B cell (primary cell): ENCODE measurements at regions not wholly inside any gene's neighbourhood (a gene's known extent, or its start where the extent isn't known, plus 50 kb on each side); places are given as distances from the start of the nearest gene placed in this dataset.
"Not testable (repeated sequence)": the region's sequence is repeated elsewhere in the genome, so short reads cannot be mapped to it uniquely, and the experiment has no call there.

Experiments used
- ATAC-seq: fragments of 200-7000 bp; cut with Tn5 transposase; one replicate; pipeline ENCODE4 v1.10.0; 2021; ENCODE audit warnings: low read depth, mild to moderate bottlenecking, moderate number of reproducible peaks, moderate library complexity
- CTCF ChIA-PET: fragments of 350-600 bp; sonication (Branson Sonifier 250); formaldehyde crosslinking; loops from one replicate; lab custom pipeline; 2021; ENCODE audit warnings: antibody characterized with exemption, inconsistent platforms; lab: Charles Lee
- POLR2A ChIA-PET: fragments of 350-600 bp; sonication (Branson Sonifier 250); formaldehyde crosslinking; loops from one replicate; lab custom pipeline; 2021; ENCODE audit warnings: antibody characterized with exemption; lab: Charles Lee
- DNase-seq: peaks from one replicate; pipeline ENCODE4 v3.0.0; 2013
- H2AFZ ChIP-seq: 2 replicates; pipeline ENCODE4 v1.6.1; 2012; ENCODE audit warnings: mild to moderate bottlenecking, low read depth, low read length; ENCODE audit not compliant: insufficient read depth, poor library complexity, severe bottlenecking
- H3K27ac ChIP-seq, 2 donors: 1 replicate in 1 of 2; 2 replicates in 1 of 2; pipeline ENCODE4 v1.5.1; 2012 to 2013; ENCODE audit warnings: low read length in 2 of 2, mild to moderate bottlenecking in 2 of 2, moderate library complexity in 1 of 2
- H3K27me3 ChIP-seq, 4 experiments: fragments of 200-600 bp in 1 of 4; sonication (generic) in 1 of 4; replicated peaks in 1 of 4; 1 replicate in 2 of 4; 2 replicates in 2 of 4; pipeline versions ENCODE4 v1.6.1 to v1.7.0; 2013 to 2016; ENCODE audit warnings: low read length in 3 of 4, mild to moderate bottlenecking in 2 of 4, mixed read lengths in 1 of 4, moderate library complexity in 1 of 4; ENCODE audit not compliant: insufficient read depth in 4 of 4, control insufficient read depth in 3 of 4; ENCODE audit errors: control extremely low read depth in 1 of 4
- H3K36me3 ChIP-seq, 2 experiments: replicated peaks in 1 of 2; 1 replicate in 1 of 2; 2 replicates in 1 of 2; pipeline versions ENCODE4 v1.6.1 to v1.7.1; 2013; ENCODE audit warnings: low read length in 1 of 2; ENCODE audit not compliant: insufficient read depth in 2 of 2, control insufficient read depth in 1 of 2; ENCODE audit errors: control extremely low read depth in 1 of 2, extremely low read depth in 1 of 2
- H3K4me1 ChIP-seq, 2 donors: fragments of 200-600 bp in 1 of 2; sonication (generic) in 1 of 2; 1 replicate in 1 of 2; 2 replicates in 1 of 2; pipeline versions ENCODE4 v1.5.1 to v1.6.1; 2013 to 2017; ENCODE audit warnings: low read length in 2 of 2; ENCODE audit not compliant: control insufficient read depth in 2 of 2, insufficient read depth in 2 of 2
- H3K4me2 ChIP-seq: replicated peaks from 2 replicates; pipeline ENCODE3; 2012; ENCODE audit warnings: mild to moderate bottlenecking, low read depth, low read length; ENCODE audit not compliant: poor library complexity, severe bottlenecking
- H3K4me3 ChIP-seq, 5 experiments: fragments of 200-600 bp in 1 of 5; sonication (generic) in 1 of 5; 1 replicate in 3 of 5; 2 replicates in 2 of 5; pipeline versions ENCODE4 v1.5.1 to v1.7.0; 2011 to 2016; ENCODE audit warnings: low read length in 4 of 5, mild to moderate bottlenecking in 4 of 5, low read depth in 2 of 5, control low read depth in 1 of 5, moderate library complexity in 1 of 5; ENCODE audit not compliant: insufficient read depth in 1 of 5; ENCODE audit errors: control extremely low read depth in 1 of 5, extremely low read depth in 1 of 5
- H3K79me2 ChIP-seq: fragments of 200-600 bp; sonication (generic); one replicate; pipeline ENCODE4 v1.6.0; 2016; ENCODE audit warnings: low read length; ENCODE audit not compliant: control insufficient read depth, insufficient read depth
- H3K9ac ChIP-seq: fragments of 200-600 bp; sonication (generic); 2 replicates; pipeline ENCODE4 v1.6.1; 2017; ENCODE audit warnings: mild to moderate bottlenecking, low read length, moderate library complexity
- H3K9me3 ChIP-seq, 3 donors: one replicate each; pipeline versions ENCODE4 v1.6.1 to v1.7.1; 2013; ENCODE audit warnings: low read length in 2 of 3; ENCODE audit not compliant: control insufficient read depth in 2 of 3, insufficient read depth in 1 of 3; ENCODE audit errors: control extremely low read depth in 1 of 3
- H4K20me1 ChIP-seq: 2 replicates; pipeline ENCODE4 v1.6.0; 2012; ENCODE audit warnings: mild to moderate bottlenecking, low read length; ENCODE audit not compliant: insufficient read depth, control insufficient read depth, poor library complexity, severe bottlenecking
- H3K27ac Mint-ChIP-seq: one replicate; pipeline ENCODE4 v1.8.0; 2021; ENCODE audit warnings: mixed read lengths
- H3K27me3 Mint-ChIP-seq: one replicate; pipeline ENCODE4 v1.8.0; 2021; ENCODE audit warnings: mixed read lengths
- H3K4me1 Mint-ChIP-seq: one replicate; pipeline ENCODE4 v1.8.0; 2021; ENCODE audit warnings: mixed read lengths
- H3K4me3 Mint-ChIP-seq: one replicate; pipeline ENCODE4 v1.8.0; 2021; ENCODE audit warnings: mixed read lengths
- H3K9me3 Mint-ChIP-seq: one replicate; pipeline ENCODE4 v1.8.0; 2022; ENCODE audit warnings: mixed read lengths; ENCODE audit not compliant: insufficient read depth
- EZH2 ChIP-seq: IDR thresholded peaks from 2 replicates; pipeline ENCODE4 v1.6.1; 2012; ENCODE audit warnings: borderline replicate concordance, low read depth, mild to moderate bottlenecking, moderate library complexity, low read length; ENCODE audit not compliant: insufficient read depth, poor library complexity, severe bottlenecking
- WGBS: methylation state at CpG from one replicate; pipeline ENCODE4 v1.1.5; 2013; ENCODE audit warnings: missing lambda C conversion rate; ENCODE audit not compliant: insufficient coverage; 5-methylcytosine and 5-hydroxymethylcytosine counted together
- intact Hi-C: fragments of 100-400 bp; cut with micrococcal nuclease; formaldehyde crosslinking; loops from one replicate; pipeline ENCODE4 v1.10.0; 2022
- TF ChIP-seq, protein P1 (sequence below): fragments of 200-600 bp; IDR thresholded peaks from one replicate; pipeline ENCODE4 v1.8.0; 2022; ENCODE audit warnings: antibody characterized with exemption, mild to moderate bottlenecking

GRCh38 chr12:105888696-105889095, 250.1 kb downstream of the NUAK1 start:
- ChIA-PET POLR2A (no interaction called here), CTCF (no interaction called here)
- Histone ChIP-seq H3K4me2 (no peak overlapping the region), H3K4me1 (no peaks in the 10 kb centered on the region), H4K20me1 (no peaks in the 10 kb centered on the region), H3K9ac (no peak overlapping the region), H3K27me3 (no peaks in the 10 kb centered on the region), H3K79me2 (no peaks in the 10 kb centered on the region), H3K9me3 (no peaks in the 10 kb centered on the region), H3K36me3 (no peaks in the 10 kb centered on the region), H3K27ac (no peak overlapping the region), H2AFZ (no peak overlapping the region), H3K4me3 (no peak overlapping the region)
- DNase-seq (no peak), ATAC-seq (no peak)
- Mint-ChIP-seq H3K27ac (no peak overlapping the region), H3K4me1 (no peaks in the 10 kb centered on the region), H3K9me3 (no peaks in the 10 kb centered on the region), H3K4me3 (no peak overlapping the region), H3K27me3 (peaks cover 3% of the 10 kb centered on the region)
- TF ChIP-seq, protein P1, sequence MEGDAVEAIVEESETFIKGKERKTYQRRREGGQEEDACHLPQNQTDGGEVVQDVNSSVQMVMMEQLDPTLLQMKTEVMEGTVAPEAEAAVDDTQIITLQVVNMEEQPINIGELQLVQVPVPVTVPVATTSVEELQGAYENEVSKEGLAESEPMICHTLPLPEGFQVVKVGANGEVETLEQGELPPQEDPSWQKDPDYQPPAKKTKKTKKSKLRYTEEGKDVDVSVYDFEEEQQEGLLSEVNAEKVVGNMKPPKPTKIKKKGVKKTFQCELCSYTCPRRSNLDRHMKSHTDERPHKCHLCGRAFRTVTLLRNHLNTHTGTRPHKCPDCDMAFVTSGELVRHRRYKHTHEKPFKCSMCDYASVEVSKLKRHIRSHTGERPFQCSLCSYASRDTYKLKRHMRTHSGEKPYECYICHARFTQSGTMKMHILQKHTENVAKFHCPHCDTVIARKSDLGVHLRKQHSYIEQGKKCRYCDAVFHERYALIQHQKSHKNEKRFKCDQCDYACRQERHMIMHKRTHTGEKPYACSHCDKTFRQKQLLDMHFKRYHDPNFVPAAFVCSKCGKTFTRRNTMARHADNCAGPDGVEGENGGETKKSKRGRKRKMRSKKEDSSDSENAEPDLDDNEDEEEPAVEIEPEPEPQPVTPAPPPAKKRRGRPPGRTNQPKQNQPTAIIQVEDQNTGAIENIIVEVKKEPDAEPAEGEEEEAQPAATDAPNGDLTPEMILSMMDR = no peak
- TF ChIP-seq EZH2 = no peak
- WGBS = 100% methylated on average over 2 of the region's 4 CpGs
- intact Hi-C loops = no loop called here

DNA sequence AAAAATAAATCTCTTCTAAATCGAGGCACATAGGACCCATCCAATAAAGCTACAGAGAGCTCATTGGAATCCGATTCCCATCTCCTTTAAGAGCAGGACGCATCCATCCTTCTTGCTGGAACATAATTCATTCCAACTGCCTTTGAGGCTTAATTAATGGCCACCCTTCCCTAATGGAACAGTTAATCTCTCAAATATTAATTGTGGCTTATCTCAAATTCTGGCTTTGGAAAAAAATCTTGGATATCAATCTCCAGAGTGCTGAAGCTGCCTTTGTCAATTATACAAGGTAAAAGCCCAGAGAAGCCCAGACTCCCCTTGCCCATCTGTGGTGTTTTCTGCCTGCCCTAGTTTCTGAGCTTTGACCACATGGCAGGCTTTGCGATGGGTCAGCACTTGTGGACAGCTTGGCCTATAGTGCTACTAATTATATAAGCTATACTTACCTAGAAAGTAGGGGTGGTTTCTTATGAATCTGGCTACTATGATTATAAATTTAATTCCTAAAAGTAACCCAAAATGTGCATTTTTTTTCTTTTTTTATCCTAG, 246.3 kb downstream of the NUAK1 start:
- H3K4me1 Mint-ChIP-seq = no peaks in the 10 kb centered on the region
- Histone ChIP-seq H3K4me3 (no peak overlapping the region), H3K79me2 (no peaks in the 10 kb centered on the region), H2AFZ (no peak overlapping the region), H3K4me1 (no peaks in the 10 kb centered on the region), H3K4me2 (no peak overlapping the region), H3K9me3 (peaks cover 0 to 8% (median 0%) of the 10 kb centered on the region in 3 donors), H4K20me1 (no peaks in the 10 kb centered on the region), H3K9ac (no peak overlapping the region), H3K36me3 (no peaks in the 10 kb centered on the region), H3K27me3 (no peaks in the 10 kb centered on the region), H3K27ac (no peak overlapping the region)
- H3K27ac Mint-ChIP-seq = no peak overlapping the region
- no peak overlapping the region for H3K4me3 Mint-ChIP-seq
- no peak for DNase-seq
- H3K9me3 Mint-ChIP-seq = no peaks in the 10 kb centered on the region
- intact Hi-C loops = no loop called here
- ChIA-PET POLR2A (no interaction called here), CTCF (no interaction called here)
- 77% methylated on average over 2 of the region's 4 CpGs for WGBS
- no peaks in the 10 kb centered on the region for H3K27me3 Mint-ChIP-seq
- ATAC-seq = no peak
- TF ChIP-seq, protein P1 = no peak
- no peak for TF ChIP-seq EZH2

GRCh38 chr12:105895197-105895832, 243.4 kb downstream of the NUAK1 start:
- H3K9me3 ChIP-seq, POLR2A ChIA-PET, H3K27me3 ChIP-seq, H3K27ac ChIP-seq, H3K4me1 Mint-ChIP-seq, H3K9me3 Mint-ChIP-seq, intact Hi-C loops, CTCF ChIA-PET, H3K4me3 ChIP-seq, H3K27me3 Mint-ChIP-seq, H3K79me2 ChIP-seq, H2AFZ ChIP-seq, H3K4me3 Mint-ChIP-seq, H3K4me1 ChIP-seq, DNase-seq, H3K4me2 ChIP-seq, ATAC-seq, H3K36me3 ChIP-seq, H4K20me1 ChIP-seq, H3K9ac ChIP-seq, H3K27ac Mint-ChIP-seq: not testable (repeated sequence)
- 100% methylated on average over 2 of the region's 10 CpGs for WGBS
